Lower leg skin (tissue), 3 donors: ENCODE measurements at regions not wholly inside any gene's neighbourhood (a gene's known extent, or its start where the extent isn't known, plus 50 kb on each side); places are given as distances from the start of the nearest gene placed in this dataset.

Source experiments
- CTCF ChIP-seq, 3 donors: fragments of 450-650 bp; IDR thresholded peaks; one replicate each; pipeline ENCODE4 v1.5.1; 2016; ENCODE audit warnings: antibody characterized with exemption in 3 of 3, mild to moderate bottlenecking in 3 of 3, moderate library complexity in 2 of 3
- POLR2A ChIP-seq, 2 donors: fragments of 450-650 bp; IDR thresholded peaks; one replicate each; pipeline ENCODE4 v1.6.1; 2016 to 2017; ENCODE audit warnings: antibody characterized with exemption in 2 of 2, mild to moderate bottlenecking in 1 of 2, moderate library complexity in 1 of 2

GRCh38 chr9:87421734-87422133 is 75.9 kb upstream of the DAPK1 start:
- no peak for TF ChIP-seq CTCF (IDR thresholded peaks at IDR 0.05)
- no peak for TF ChIP-seq POLR2A (IDR thresholded peaks at IDR 0.05)
